Heart right ventricle (tissue), 16 donors: ENCODE measurements at regions not wholly inside any gene's neighbourhood (a gene's known extent, or its start where the extent isn't known, plus 50 kb on each side); places are given as distances from the start of the nearest gene placed in this dataset.

Source experiments
- ATAC-seq, 8 donors: fragments of 200-7000 bp; cut with Tn5 transposase; one replicate each; pipeline ENCODE4 v1.9.1; 2020; ENCODE audit warnings: mild to moderate bottlenecking in 8 of 8, moderate library complexity in 8 of 8, moderate number of reproducible peaks in 1 of 8
- DNase-seq, 2 donors: peaks; one replicate each; pipeline ENCODE4 v3.0.0-alpha.2; 2020
- H3K27ac ChIP-seq, 10 donors: fragments of 200-600 bp; sonication (generic) in 2 of 10; one replicate each; pipeline versions ENCODE4 v1.5.0 to v1.8.0; 2020 to 2022; ENCODE audit warnings: mild to moderate bottlenecking in 3 of 10
- H3K27me3 ChIP-seq, 7 donors: fragments of 200-600 bp; one replicate each; pipeline ENCODE4 v1.8.0; 2021 to 2022; ENCODE audit warnings: mild to moderate bottlenecking in 2 of 7
- H3K36me3 ChIP-seq, 9 donors: fragments of 200-600 bp; sonication (generic) in 1 of 9; one replicate each; pipeline versions ENCODE4 v1.5.0 to v1.8.0; 2020 to 2022; ENCODE audit warnings: mild to moderate bottlenecking in 2 of 9
- H3K4me1 ChIP-seq, 9 donors: fragments of 200-600 bp; sonication (generic) in 1 of 9; one replicate each; pipeline versions ENCODE4 v1.5.0 to v1.8.0; 2020 to 2022; ENCODE audit warnings: mild to moderate bottlenecking in 4 of 9
- H3K4me3 ChIP-seq, 10 donors: fragments of 200-600 bp; sonication (generic) in 2 of 10; one replicate each; pipeline versions ENCODE4 v1.5.0 to v1.8.0; 2020 to 2022; ENCODE audit warnings: mild to moderate bottlenecking in 7 of 10, moderate library complexity in 2 of 10
- H3K9me3 ChIP-seq, 11 donors: fragments of 200-600 bp in 10 of 11; sonication (generic) in 2 of 11; one replicate each; pipeline versions ENCODE4 v1.5.0 to v1.8.0; 2013 to 2022; ENCODE audit warnings: mild to moderate bottlenecking in 2 of 11, control low read depth in 1 of 11, moderate library complexity in 1 of 11
- WGBS, 2 donors: extraction: QIAGEN DNeasy Blood & Tissue Kit; methylation state at CpG; one replicate each; pipeline ENCODE4 v1.1.7; 2013; ENCODE audit warnings: inconsistent platforms in 1 of 2; 5-methylcytosine and 5-hydroxymethylcytosine counted together
- intact Hi-C, 10 donors: fragments of 100-400 bp; cut with DNase I; formaldehyde crosslinking; loops; one replicate each; pipeline versions ENCODE4 v1.11.1 to v1.14.2; 2022
- TF ChIP-seq, protein P1 (sequence below), 9 donors: fragments of 200-600 bp; sonication (generic) in 2 of 9; IDR thresholded peaks; one replicate each; pipeline versions ENCODE4 v1.5.0 to v1.8.0; 2021 to 2022; ENCODE audit warnings: antibody characterized with exemption in 9 of 9, mild to moderate bottlenecking in 5 of 9, moderate library complexity in 1 of 9
- donor health status: Arrhythmogenic right ventricular cardiomyopathy.
- donor health status: ischemic (EF 13 %, LVEDD 7.1; RV severe dilation, severe dysfunction).
- donor health status: healthy with polysubstance abuse.
- donor health status: DM: no; HTN: yes; CAD: no.
- donor health status: DM: no; HTN: no; CAD: no.
- donor health status: ischemic (EF 25% LVEDD 6.9; RV normal size, moderate dysfunction).
- donor health status: ischemic (EF 25% LVEDD 5.7; RV mildly dilated, moderate dysfunction).
- donor health status: healthy.
- donor health status: DM: yes; HTN: yes; CAD: no.
- donor health status: Ischemic cardiomyopathy.
- donor health status: ischemic (EF 35%, LVEDD 5.7; RV mildly dilated, moderate dysfunction).
- donor health status: nonischemic (EF 11% LVEDD 7.7; RV severe dilation, severe dysfunction).
- donor health status: DM: yes; HTN: yes; CAD: no.
- donor health status: PGD.
- donor health status: ischemic (EF 29% LVEDD 5.4; RV normal size, mild dysfunction).
- donor health status: nonischemic (EF 23%, LVEDD 6.1; RV moderate dilation, normal function).

- H3K4me1 ChIP-seq, result no peaks in the 10 kb centered on the region
- 77 to 83% methylated on average over 4 of the region's 4 CpGs for WGBS, 2 donors
- no peak overlapping the region for H3K27ac ChIP-seq
- intact Hi-C loops, result no loop called here
- H3K27me3 ChIP-seq, result no peaks in the 10 kb centered on the region
- no peaks in the 10 kb centered on the region for H3K36me3 ChIP-seq
- ATAC-seq (no peak), DNase-seq (no peak)
- H3K9me3 ChIP-seq, result peaks cover 0 to 23% (median 6%) of the 10 kb centered on the region in 11 donors
- TF ChIP-seq, protein P1, sequence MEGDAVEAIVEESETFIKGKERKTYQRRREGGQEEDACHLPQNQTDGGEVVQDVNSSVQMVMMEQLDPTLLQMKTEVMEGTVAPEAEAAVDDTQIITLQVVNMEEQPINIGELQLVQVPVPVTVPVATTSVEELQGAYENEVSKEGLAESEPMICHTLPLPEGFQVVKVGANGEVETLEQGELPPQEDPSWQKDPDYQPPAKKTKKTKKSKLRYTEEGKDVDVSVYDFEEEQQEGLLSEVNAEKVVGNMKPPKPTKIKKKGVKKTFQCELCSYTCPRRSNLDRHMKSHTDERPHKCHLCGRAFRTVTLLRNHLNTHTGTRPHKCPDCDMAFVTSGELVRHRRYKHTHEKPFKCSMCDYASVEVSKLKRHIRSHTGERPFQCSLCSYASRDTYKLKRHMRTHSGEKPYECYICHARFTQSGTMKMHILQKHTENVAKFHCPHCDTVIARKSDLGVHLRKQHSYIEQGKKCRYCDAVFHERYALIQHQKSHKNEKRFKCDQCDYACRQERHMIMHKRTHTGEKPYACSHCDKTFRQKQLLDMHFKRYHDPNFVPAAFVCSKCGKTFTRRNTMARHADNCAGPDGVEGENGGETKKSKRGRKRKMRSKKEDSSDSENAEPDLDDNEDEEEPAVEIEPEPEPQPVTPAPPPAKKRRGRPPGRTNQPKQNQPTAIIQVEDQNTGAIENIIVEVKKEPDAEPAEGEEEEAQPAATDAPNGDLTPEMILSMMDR (IDR thresholded peaks at IDR 0.05), result no peak
- H3K4me3 ChIP-seq, result no peak overlapping the region
Measured at GRCh38 chr1:172781513-172782140, 122.7 kb downstream of the FASLG start.

DNA sequence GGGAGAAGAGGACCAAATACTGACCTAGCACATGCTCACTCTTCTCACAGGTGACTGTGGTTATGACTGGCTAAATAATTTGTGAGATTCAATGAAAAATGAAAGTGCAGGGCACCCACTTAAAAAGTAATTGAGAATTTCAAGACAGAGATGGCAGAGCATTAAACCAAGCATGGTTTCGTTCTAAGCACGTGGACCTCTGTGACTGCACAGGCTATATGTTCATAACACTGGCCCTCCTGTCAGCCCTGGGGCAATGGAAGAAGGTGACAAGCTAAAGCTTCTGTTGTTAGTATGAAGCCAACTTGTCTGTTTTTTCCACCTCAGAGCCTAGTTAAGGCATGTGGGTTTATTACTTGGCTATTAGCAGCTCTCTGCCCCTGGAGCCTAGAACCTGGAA is 130.9 kb downstream of the FASLG start:
- Histone ChIP-seq H3K9me3 (peaks cover 0 to 5% (median 0%) of the 10 kb centered on the region in 11 donors), H3K36me3 (no peaks in the 10 kb centered on the region), H3K27ac (no peak overlapping the region), H3K4me3 (no peak overlapping the region), H3K27me3 (no peaks in the 10 kb centered on the region), H3K4me1 (no peaks in the 10 kb centered on the region)
- WGBS, 2 donors, result 84 to 94% methylated on average over 2 of the region's 2 CpGs
- intact Hi-C loops, result no loop called here
- no peak for ATAC-seq
- TF ChIP-seq, protein P1 (IDR thresholded peaks at IDR 0.05), result no peak
- DNase-seq, result no peak

DNA sequence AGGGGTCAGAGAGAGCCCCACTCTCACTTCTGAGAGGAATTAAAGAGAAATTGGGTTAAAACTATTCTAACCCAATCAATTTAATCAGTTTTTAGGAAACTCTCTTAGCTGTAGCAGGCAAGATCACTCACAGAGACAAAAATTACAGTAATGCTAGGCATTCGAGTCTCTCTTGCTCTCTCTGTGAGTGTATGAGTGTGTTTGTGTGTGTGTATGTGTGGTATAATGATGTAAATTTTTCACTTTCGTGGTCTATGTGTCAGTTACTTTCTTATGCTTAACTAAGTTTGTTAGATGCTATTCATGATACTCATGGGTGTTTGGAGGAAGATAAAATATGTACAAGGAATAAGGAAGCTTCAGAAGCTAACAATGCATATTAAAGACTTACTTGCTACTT is 131.3 kb downstream of the FASLG start:
- WGBS, 2 donors, result 56 to 57% methylated on average over 2 of the region's 2 CpGs
- ATAC-seq (no peak), DNase-seq (no peak)
- Histone ChIP-seq H3K4me3 (no peak overlapping the region), H3K4me1 (no peaks in the 10 kb centered on the region), H3K9me3 (peaks cover 0 to 4% (median 0%) of the 10 kb centered on the region in 11 donors), H3K27ac (no peak overlapping the region), H3K27me3 (no peaks in the 10 kb centered on the region), H3K36me3 (no peaks in the 10 kb centered on the region)
- intact Hi-C loops, result no loop called here
- TF ChIP-seq, protein P1 (IDR thresholded peaks at IDR 0.05), result no peak

- H3K4me3 ChIP-seq, result no peak overlapping the region
- no peak overlapping the region for H3K27ac ChIP-seq
- ATAC-seq (no peak), DNase-seq (no peak)
- intact Hi-C loops, result no loop called here
- WGBS, 2 donors, result 86 to 88% methylated on average over 3 of the region's 3 CpGs
- peaks cover 0 to 5% (median 0%) of the 10 kb centered on the region in 11 donors for H3K9me3 ChIP-seq
- no peaks in the 10 kb centered on the region for H3K36me3 ChIP-seq
- no peaks in the 10 kb centered on the region for H3K27me3 ChIP-seq
- H3K4me1 ChIP-seq, result no peaks in the 10 kb centered on the region
- TF ChIP-seq, protein P1 (IDR thresholded peaks at IDR 0.05), result no peak
Measured at GRCh38 chr1:172793823-172794222, 134.9 kb downstream of the FASLG start.
